Loucy (cell line): ENCODE measurements at regions not wholly inside any gene's neighbourhood (a gene's known extent, or its start where the extent isn't known, plus 50 kb on each side); places are given as distances from the start of the nearest gene placed in this dataset.

ENCODE experiments used
- EZH2phosphoT487 ChIP-seq: fragments of 200-600 bp; IDR thresholded peaks from 2 replicates; pipeline ENCODE4 v1.6.1; 2018; ENCODE audit warnings: antibody characterized with exemption, mild to moderate bottlenecking, moderate library complexity, borderline replicate concordance
- TF ChIP-seq, protein P1 (sequence below): fragments of 200-600 bp; sonication (generic); conservative IDR thresholded peaks from 2 replicates; pipeline ENCODE4 v1.5.1; 2014; ENCODE audit warnings: mild to moderate bottlenecking, antibody characterized with exemption, low read length

GRCh38 chr4:54172156-54172555, 56.9 kb upstream of the PDGFRA start:
- TF ChIP-seq, protein P1, sequence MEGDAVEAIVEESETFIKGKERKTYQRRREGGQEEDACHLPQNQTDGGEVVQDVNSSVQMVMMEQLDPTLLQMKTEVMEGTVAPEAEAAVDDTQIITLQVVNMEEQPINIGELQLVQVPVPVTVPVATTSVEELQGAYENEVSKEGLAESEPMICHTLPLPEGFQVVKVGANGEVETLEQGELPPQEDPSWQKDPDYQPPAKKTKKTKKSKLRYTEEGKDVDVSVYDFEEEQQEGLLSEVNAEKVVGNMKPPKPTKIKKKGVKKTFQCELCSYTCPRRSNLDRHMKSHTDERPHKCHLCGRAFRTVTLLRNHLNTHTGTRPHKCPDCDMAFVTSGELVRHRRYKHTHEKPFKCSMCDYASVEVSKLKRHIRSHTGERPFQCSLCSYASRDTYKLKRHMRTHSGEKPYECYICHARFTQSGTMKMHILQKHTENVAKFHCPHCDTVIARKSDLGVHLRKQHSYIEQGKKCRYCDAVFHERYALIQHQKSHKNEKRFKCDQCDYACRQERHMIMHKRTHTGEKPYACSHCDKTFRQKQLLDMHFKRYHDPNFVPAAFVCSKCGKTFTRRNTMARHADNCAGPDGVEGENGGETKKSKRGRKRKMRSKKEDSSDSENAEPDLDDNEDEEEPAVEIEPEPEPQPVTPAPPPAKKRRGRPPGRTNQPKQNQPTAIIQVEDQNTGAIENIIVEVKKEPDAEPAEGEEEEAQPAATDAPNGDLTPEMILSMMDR, result no peak
- no peak for TF ChIP-seq EZH2phosphoT487
